Transverse colon (tissue), 4 donors: ENCODE measurements at regions not wholly inside any gene's neighbourhood (a gene's known extent, or its start where the extent isn't known, plus 50 kb on each side); places are given as distances from the start of the nearest gene placed in this dataset.

Experiments used
- CTCF ChIP-seq, 5 experiments: fragments of 200-600 bp in 3 of 5; fragments of 450-650 bp in 2 of 5; sonication (generic) in 3 of 5; IDR thresholded peaks; 1 replicate in 2 of 5; 2 replicates in 3 of 5; pipeline ENCODE4 v1.5.1; 2016 to 2017; ENCODE audit warnings: antibody characterized with exemption in 5 of 5, inconsistent platforms in 3 of 5, mild to moderate bottlenecking in 2 of 5, moderate library complexity in 1 of 5
- POLR2AphosphoS5 ChIP-seq, 3 donors: sonication (generic); formaldehyde crosslinking; IDR thresholded peaks; one replicate each; pipeline ENCODE4 v1.6.1; 2016; ENCODE audit warnings: antibody characterized with exemption in 3 of 3

- no peak for TF ChIP-seq CTCF (IDR thresholded peaks at IDR 0.05)
- TF ChIP-seq POLR2AphosphoS5 (IDR thresholded peaks at IDR 0.05), result no peak
These were observed 178.9 kb downstream of the DLL1 start for GRCh38 chr6:170111816-170112582.
